Keratinocyte (primary cell): ENCODE measurements at regions not wholly inside any gene's neighbourhood (a gene's known extent, or its start where the extent isn't known, plus 50 kb on each side); places are given as distances from the start of the nearest gene placed in this dataset.

ENCODE experiments used
- DNase-seq: peaks from one replicate; pipeline ENCODE4 v3.0.0-alpha.2; 2011; ENCODE audit warnings: low read depth, missing footprints, low spot score
- FAIRE-seq: peaks from 2 replicates; lab custom pipeline; 2011; peaks lifted over from hg19 to GRCh38; lab: Jason Lieb, UNC
- H2AFZ ChIP-seq: 2 replicates; pipeline ENCODE4 v1.6.0; 2012; ENCODE audit warnings: low read length, control low read depth, inconsistent platforms; ENCODE audit not compliant: control insufficient read depth
- H3K27ac ChIP-seq: 2 replicates; pipeline ENCODE4 v1.5.1; 2011; ENCODE audit warnings: low read length; ENCODE audit not compliant: control insufficient read depth, insufficient read depth
- H3K27me3 ChIP-seq: 3 replicates; pipeline ENCODE4 v1.6.0; 2011; ENCODE audit warnings: low read length; ENCODE audit not compliant: control insufficient read depth, insufficient read depth; ENCODE audit errors: extremely low read depth
- H3K36me3 ChIP-seq, 2 experiments: 2 replicates in 1 of 2; 3 replicates in 1 of 2; pipeline ENCODE4 v1.5.1; 2011; ENCODE audit warnings: low read length in 2 of 2, mild to moderate bottlenecking in 1 of 2; ENCODE audit not compliant: control insufficient read depth in 2 of 2, insufficient read depth in 2 of 2; ENCODE audit errors: extremely low read depth in 1 of 2
- H3K4me1 ChIP-seq: 3 replicates; pipeline ENCODE4 v1.5.1; 2011; ENCODE audit warnings: low read length; ENCODE audit not compliant: control insufficient read depth, insufficient read depth; ENCODE audit errors: extremely low read depth
- H3K4me2 ChIP-seq: 3 replicates; pipeline ENCODE4 v1.6.0; 2011; ENCODE audit warnings: low read depth, low read length; ENCODE audit not compliant: control insufficient read depth, insufficient read depth; ENCODE audit errors: extremely low read depth
- H3K4me3 ChIP-seq, 3 experiments: fragments of 200-600 bp in 1 of 3; sonication (generic) in 1 of 3; 2 replicates in 2 of 3; 3 replicates in 1 of 3; pipeline ENCODE4 v1.5.1; 2011 to 2016; ENCODE audit warnings: low read length in 3 of 3, mild to moderate bottlenecking in 3 of 3, control low read depth in 2 of 3, inconsistent platforms in 1 of 3, low read depth in 1 of 3, mixed read lengths in 1 of 3, mixed run types in 1 of 3, moderate library complexity in 1 of 3; ENCODE audit not compliant: control insufficient read depth in 2 of 3, insufficient read depth in 2 of 3; ENCODE audit errors: extremely low read depth in 1 of 3
- H3K79me2 ChIP-seq: 2 replicates; pipeline ENCODE4 v1.6.0; 2012; ENCODE audit warnings: low read length; ENCODE audit not compliant: control insufficient read depth, insufficient read depth
- H3K9ac ChIP-seq: 3 replicates; pipeline ENCODE4 v1.6.0; 2011; ENCODE audit warnings: low read length; ENCODE audit not compliant: control insufficient read depth, insufficient read depth; ENCODE audit errors: extremely low read depth
- H3K9me1 ChIP-seq: 3 replicates; pipeline ENCODE4 v1.6.0; 2011; ENCODE audit warnings: low read length; ENCODE audit not compliant: control insufficient read depth, insufficient read depth; ENCODE audit errors: extremely low read depth
- H3K9me3 ChIP-seq: 2 replicates; pipeline ENCODE4 v1.5.1; 2012; ENCODE audit warnings: low read depth, low read length; ENCODE audit not compliant: control insufficient read depth
- H4K20me1 ChIP-seq: 3 replicates; pipeline ENCODE4 v1.6.0; 2011; ENCODE audit warnings: low read length; ENCODE audit not compliant: control insufficient read depth, insufficient read depth; ENCODE audit errors: extremely low read depth
- EZH2 ChIP-seq: IDR thresholded peaks from one replicate; pipeline ENCODE4 v1.6.1; 2012; ENCODE audit warnings: inconsistent platforms, mild to moderate bottlenecking, low read length, moderate library complexity
- dilution Hi-C: fragments of 300-500 bp; cut with MboI; formaldehyde crosslinking; loops from one replicate; pipeline ENCODE4 v1.7.0; 2020; ENCODE audit warnings: low sequenced_read_pairs; ENCODE audit not compliant: extremely low pct_ligation_motif_present
- TF ChIP-seq, protein P1 (sequence below), 3 experiments: IDR thresholded peaks in 1 of 3; conservative IDR thresholded peaks in 1 of 3; optimal IDR thresholded peaks in 1 of 3; 2 replicates in 2 of 3; 3 replicates in 1 of 3; pipeline versions ENCODE3 to v1.5.1; 2011; ENCODE audit warnings: low read length in 3 of 3, mild to moderate bottlenecking in 3 of 3, moderate library complexity in 2 of 3, control low read depth in 1 of 3, inconsistent platforms in 1 of 3; ENCODE audit not compliant: insufficient read depth in 2 of 3; ENCODE audit errors: extremely low read depth in 1 of 3

DNA sequence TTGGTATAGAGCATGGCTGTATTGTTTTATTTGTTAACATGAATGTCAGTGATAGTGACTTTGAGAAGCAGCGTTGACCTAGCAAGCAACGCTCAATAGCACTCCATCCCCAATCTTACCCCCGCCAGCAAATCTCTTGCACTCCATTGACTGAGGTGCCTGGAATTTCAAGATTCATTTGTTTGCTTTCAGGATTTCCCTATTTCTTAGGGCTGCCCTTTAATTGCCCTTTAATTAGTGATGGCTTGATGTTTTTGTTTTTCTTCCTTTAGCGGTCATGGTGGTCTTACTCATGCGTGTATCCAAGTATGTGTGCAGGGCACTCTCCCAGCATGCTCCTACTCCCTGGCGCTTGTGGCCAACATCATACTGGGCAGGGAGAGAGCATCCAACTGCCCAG, 216.8 kb upstream of the TBL1XR1 start:
- H3K27ac ChIP-seq, result no peak overlapping the region
- DNase-seq (no peak), FAIRE-seq (no peak)
- H3K4me1 ChIP-seq, result no peaks in the 10 kb centered on the region
- TF ChIP-seq, protein P1, sequence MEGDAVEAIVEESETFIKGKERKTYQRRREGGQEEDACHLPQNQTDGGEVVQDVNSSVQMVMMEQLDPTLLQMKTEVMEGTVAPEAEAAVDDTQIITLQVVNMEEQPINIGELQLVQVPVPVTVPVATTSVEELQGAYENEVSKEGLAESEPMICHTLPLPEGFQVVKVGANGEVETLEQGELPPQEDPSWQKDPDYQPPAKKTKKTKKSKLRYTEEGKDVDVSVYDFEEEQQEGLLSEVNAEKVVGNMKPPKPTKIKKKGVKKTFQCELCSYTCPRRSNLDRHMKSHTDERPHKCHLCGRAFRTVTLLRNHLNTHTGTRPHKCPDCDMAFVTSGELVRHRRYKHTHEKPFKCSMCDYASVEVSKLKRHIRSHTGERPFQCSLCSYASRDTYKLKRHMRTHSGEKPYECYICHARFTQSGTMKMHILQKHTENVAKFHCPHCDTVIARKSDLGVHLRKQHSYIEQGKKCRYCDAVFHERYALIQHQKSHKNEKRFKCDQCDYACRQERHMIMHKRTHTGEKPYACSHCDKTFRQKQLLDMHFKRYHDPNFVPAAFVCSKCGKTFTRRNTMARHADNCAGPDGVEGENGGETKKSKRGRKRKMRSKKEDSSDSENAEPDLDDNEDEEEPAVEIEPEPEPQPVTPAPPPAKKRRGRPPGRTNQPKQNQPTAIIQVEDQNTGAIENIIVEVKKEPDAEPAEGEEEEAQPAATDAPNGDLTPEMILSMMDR (optimal IDR thresholded peaks at IDR 0.05 in 1 of 3, IDR thresholded peaks at IDR 0.05 in 1 of 3, conservative IDR thresholded peaks at IDR 0.05 in 1 of 3; ENCODE audit: extremely low read depth in 1 of 3, insufficient read depth in 2 of 3, low read length in 3 of 3), result no peak
- TF ChIP-seq EZH2, result no peak
- H3K9me3 ChIP-seq, result no peaks in the 10 kb centered on the region
- H3K9me1 ChIP-seq, result no peaks in the 10 kb centered on the region
- no peaks in the 10 kb centered on the region for H3K27me3 ChIP-seq
- H3K4me3 ChIP-seq, result no peak overlapping the region
- H4K20me1 ChIP-seq, result no peaks in the 10 kb centered on the region
- dilution Hi-C loops, result no loop called here
- H3K4me2 ChIP-seq, result no peak overlapping the region
- H3K9ac ChIP-seq, result no peak overlapping the region
- no peak overlapping the region for H2AFZ ChIP-seq
- no peaks in the 10 kb centered on the region for H3K79me2 ChIP-seq
- H3K36me3 ChIP-seq, result no peaks in the 10 kb centered on the region

DNA sequence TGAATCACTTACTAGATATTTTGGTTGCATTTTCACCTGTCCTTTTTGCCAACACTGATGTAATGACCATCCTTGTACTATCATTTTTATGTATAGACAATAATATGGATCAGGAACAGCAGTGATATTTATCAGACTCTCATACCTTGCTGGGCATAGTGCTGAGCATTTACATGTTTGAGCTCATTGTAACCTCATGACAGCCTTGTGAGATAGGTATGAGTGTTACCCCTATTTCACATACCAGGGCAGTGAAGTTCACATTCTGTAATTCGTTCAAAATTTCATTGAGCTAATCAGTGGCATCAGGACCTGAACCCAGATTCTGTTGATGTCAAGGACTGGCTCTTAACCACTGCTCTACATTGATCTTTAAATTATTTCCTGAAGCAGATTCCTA, 221.5 kb upstream of the TBL1XR1 start:
- no peaks in the 10 kb centered on the region for H4K20me1 ChIP-seq
- H3K4me3 ChIP-seq, result no peak overlapping the region
- H2AFZ ChIP-seq, result no peak overlapping the region
- H3K27ac ChIP-seq, result no peak overlapping the region
- H3K36me3 ChIP-seq, result no peaks in the 10 kb centered on the region
- H3K9ac ChIP-seq, result no peak overlapping the region
- TF ChIP-seq EZH2, result no peak
- TF ChIP-seq, protein P1 (optimal IDR thresholded peaks at IDR 0.05 in 1 of 3, IDR thresholded peaks at IDR 0.05 in 1 of 3, conservative IDR thresholded peaks at IDR 0.05 in 1 of 3; ENCODE audit: extremely low read depth in 1 of 3, insufficient read depth in 2 of 3, low read length in 3 of 3), result no peak
- DNase-seq (no peak), FAIRE-seq (no peak)
- no peaks in the 10 kb centered on the region for H3K9me1 ChIP-seq
- peaks cover 9% of the 10 kb centered on the region for H3K4me1 ChIP-seq
- H3K27me3 ChIP-seq, result no peaks in the 10 kb centered on the region
- H3K79me2 ChIP-seq, result no peaks in the 10 kb centered on the region
- H3K9me3 ChIP-seq, result no peaks in the 10 kb centered on the region
- dilution Hi-C loops, result no loop called here
- H3K4me2 ChIP-seq, result no peak overlapping the region
